WTC11 (cell line): ENCODE measurements at regions not wholly inside any gene's neighbourhood (a gene's known extent, or its start where the extent isn't known, plus 50 kb on each side); places are given as distances from the start of the nearest gene placed in this dataset.

Source experiments
- ATAC-seq: fragments of 200-7000 bp; cut with Tn5 transposase; 2 replicates; pipeline ENCODE4 v1.10.0; 2021; ENCODE audit warnings: mild to moderate bottlenecking, moderate library complexity
- CTCF ChIA-PET: fragments of 300-600 bp; sonication (Branson Sonifier 250); formaldehyde crosslinking; loops from one replicate; lab custom pipeline; 2021; ENCODE audit warnings: antibody characterized with exemption; lab: Charles Lee
- POLR2A ChIA-PET: fragments of 350-600 bp; sonication (Branson Sonifier 250); formaldehyde crosslinking; loops from one replicate; lab custom pipeline; 2021; ENCODE audit warnings: antibody characterized with exemption; lab: Charles Lee
- DNase-seq: peaks from one replicate; pipeline ENCODE4 v3.0.0; 2021; ENCODE audit warnings: low spot score
- H3K27ac Mint-ChIP-seq: 2 replicates; pipeline ENCODE4 v1.8.0; 2021; ENCODE audit warnings: mixed read lengths
- H3K27me3 Mint-ChIP-seq: 2 replicates; pipeline ENCODE4 v1.8.0; 2021; ENCODE audit warnings: low read depth, mild to moderate bottlenecking, moderate library complexity, mixed read lengths
- H3K36me3 Mint-ChIP-seq: 2 replicates; pipeline ENCODE4 v1.8.0; 2021; ENCODE audit warnings: mixed read lengths
- H3K4me1 Mint-ChIP-seq: 2 replicates; pipeline ENCODE4 v1.8.0; 2022; ENCODE audit warnings: mixed read lengths
- H3K4me3 Mint-ChIP-seq: 2 replicates; pipeline ENCODE4 v1.8.0; 2021; ENCODE audit warnings: mild to moderate bottlenecking, moderate library complexity, mixed read lengths
- H3K9me3 Mint-ChIP-seq: 2 replicates; pipeline ENCODE4 v1.8.0; 2021; ENCODE audit warnings: mixed read lengths
- CDX4 ChIP-seq: fragments of 250-450 bp; sonication (Bioruptor Pico); IDR thresholded peaks from 2 replicates; pipeline ENCODE4 v1.9.0; 2021; ENCODE audit warnings: moderate library complexity, mild to moderate bottlenecking, inconsistent platforms, borderline replicate concordance
- CREM ChIP-seq: sonication (generic); formaldehyde crosslinking; IDR thresholded peaks from 2 replicates; pipeline ENCODE4 v1.8.1; 2022; ENCODE audit warnings: mild to moderate bottlenecking, missing genetic modification reagents, moderate library complexity
- ELF4 ChIP-seq: sonication (generic); formaldehyde crosslinking; IDR thresholded peaks from 2 replicates; pipeline ENCODE4 v1.8.1; 2022; ENCODE audit warnings: low read depth, mild to moderate bottlenecking, moderate library complexity, missing genetic modification reagents
- ETV6 ChIP-seq: sonication (generic); formaldehyde crosslinking; IDR thresholded peaks from 2 replicates; pipeline ENCODE4 v1.8.1; 2022; ENCODE audit warnings: mild to moderate bottlenecking, missing genetic modification reagents
- GTF2I ChIP-seq: fragments of 250-450 bp; sonication (Bioruptor Pico); conservative IDR thresholded peaks from 2 replicates; pipeline ENCODE4 v1.4.0; 2021; ENCODE audit warnings: mild to moderate bottlenecking
- HMGXB4 ChIP-seq: sonication (generic); formaldehyde crosslinking; IDR thresholded peaks from 2 replicates; pipeline ENCODE4 v1.8.1; 2023; ENCODE audit warnings: mild to moderate bottlenecking, moderate library complexity, missing genetic modification reagents
- IRF2 ChIP-seq: sonication (generic); formaldehyde crosslinking; IDR thresholded peaks from 2 replicates; pipeline ENCODE4 v1.8.0; 2022; ENCODE audit warnings: low read depth, missing genetic modification reagents, borderline replicate concordance
- MYBL2 ChIP-seq: sonication (generic); formaldehyde crosslinking; IDR thresholded peaks from 2 replicates; pipeline ENCODE4 v1.8.1; 2023; ENCODE audit warnings: mild to moderate bottlenecking, moderate library complexity, missing genetic modification reagents
- NFATC4 ChIP-seq: fragments of 250-450 bp; sonication (Bioruptor Pico); IDR thresholded peaks from 2 replicates; pipeline ENCODE4 v1.9.0; 2021; ENCODE audit warnings: mild to moderate bottlenecking
- NR3C1 ChIP-seq: sonication (generic); formaldehyde crosslinking; conservative IDR thresholded peaks from 2 replicates; pipeline ENCODE4 v1.8.1; 2023; ENCODE audit warnings: low read depth, mild to moderate bottlenecking, missing genetic modification reagents
- PREB ChIP-seq: sonication (generic); formaldehyde crosslinking; IDR thresholded peaks from 2 replicates; pipeline ENCODE4 v1.8.1; 2022; ENCODE audit warnings: mild to moderate bottlenecking, missing genetic modification reagents, moderate library complexity, borderline replicate concordance
- PRRX2 ChIP-seq: fragments of 250-450 bp; sonication (Bioruptor Pico); IDR thresholded peaks from 2 replicates; pipeline ENCODE4 v1.8.0; 2021; ENCODE audit warnings: mild to moderate bottlenecking
- RORB ChIP-seq: fragments of 250-450 bp; sonication (Bioruptor Pico); IDR thresholded peaks from 2 replicates; pipeline ENCODE4 v1.9.0; 2021; ENCODE audit warnings: mild to moderate bottlenecking
- SMAD4 ChIP-seq: sonication (generic); formaldehyde crosslinking; IDR thresholded peaks from 2 replicates; pipeline ENCODE4 v1.8.0; 2022; ENCODE audit warnings: mild to moderate bottlenecking, missing genetic modification reagents
- ZBTB43 ChIP-seq: sonication (generic); formaldehyde crosslinking; IDR thresholded peaks from 2 replicates; pipeline ENCODE4 v1.8.1; 2023; ENCODE audit warnings: mild to moderate bottlenecking, missing genetic modification reagents
- ZMAT4 ChIP-seq: fragments of 250-450 bp; sonication (Bioruptor Pico); IDR thresholded peaks from 2 replicates; pipeline ENCODE4 v1.9.0; 2021; ENCODE audit warnings: mild to moderate bottlenecking
- ZNF121 ChIP-seq: sonication (generic); formaldehyde crosslinking; IDR thresholded peaks from 2 replicates; pipeline ENCODE4 v1.8.0; 2023; ENCODE audit warnings: missing genetic modification reagents
- ZNF232 ChIP-seq: sonication (generic); formaldehyde crosslinking; IDR thresholded peaks from 2 replicates; pipeline ENCODE4 v1.8.0; 2022; ENCODE audit warnings: mild to moderate bottlenecking, missing genetic modification reagents
- ZNF281 ChIP-seq: sonication (generic); formaldehyde crosslinking; IDR thresholded peaks from 2 replicates; pipeline ENCODE4 v1.8.0; 2023; ENCODE audit warnings: mild to moderate bottlenecking, missing genetic modification reagents
- ZNF416 ChIP-seq: fragments of 250-450 bp; sonication (Bioruptor Pico); IDR thresholded peaks from 2 replicates; pipeline ENCODE4 v1.9.0; 2021; ENCODE audit warnings: mild to moderate bottlenecking, inconsistent platforms
- ZNF532 ChIP-seq: fragments of 250-450 bp; sonication (Bioruptor Pico); IDR thresholded peaks from 2 replicates; pipeline ENCODE4 v1.9.0; 2021; ENCODE audit warnings: mild to moderate bottlenecking, borderline replicate concordance
- ZNF671 ChIP-seq: fragments of 250-450 bp; sonication (Bioruptor Pico); IDR thresholded peaks from 2 replicates; pipeline ENCODE4 v1.8.0; 2021; ENCODE audit warnings: mild to moderate bottlenecking

- Mint-ChIP-seq H3K27me3 (peaks cover 34% of the 10 kb centered on the region), H3K36me3 (peaks cover 16% of the 10 kb centered on the region), H3K27ac (no peak overlapping the region), H3K9me3 (peaks cover 19% of the 10 kb centered on the region), H3K4me1 (no peaks in the 10 kb centered on the region), H3K4me3 (no peak overlapping the region)
- ATAC-seq: no peak
- ChIA-PET CTCF (no interaction called here), POLR2A (interaction anchor here (0.6 kb wide), 1 partner anchor 445 kb away, joined by 3 read pairs; no protein-coding TSS in a partner anchor)
- DNase-seq: no peak
- TF ChIP-seq HMGXB4 (no peak), ETV6 (CRISPR knock-in tag) (no peak)
These were observed 612.6 kb downstream of the TBC1D22A start for GRCh38 chr22:47374901-47375575.

GRCh38 chr22:47374273-47374771 lies 611.9 kb downstream of the TBC1D22A start:
- Mint-ChIP-seq H3K9me3 (peaks cover 19% of the 10 kb centered on the region), H3K36me3 (peaks cover 16% of the 10 kb centered on the region), H3K27ac (no peak overlapping the region), H3K4me1 (no peaks in the 10 kb centered on the region), H3K27me3 (peaks cover 32% of the 10 kb centered on the region), H3K4me3 (no peak overlapping the region)
- TF ChIP-seq ZNF232 (CRISPR knock-in tag): no peak
- no peak for TF ChIP-seq ZBTB43 (CRISPR knock-in tag)
- no peak for TF ChIP-seq ZNF532 (CRISPR knock-in tag)
- no peak for TF ChIP-seq CREM (CRISPR knock-in tag)
- no peak for TF ChIP-seq ZMAT4 (CRISPR knock-in tag)
- TF ChIP-seq MYBL2 (CRISPR knock-in tag): no peak
- TF ChIP-seq ZNF121 (CRISPR knock-in tag): no peak
- no peak for TF ChIP-seq IRF2
- TF ChIP-seq ZNF671 (CRISPR knock-in tag): no peak
- TF ChIP-seq NFATC4 (CRISPR knock-in tag): no peak
- no peak for TF ChIP-seq SMAD4 (CRISPR knock-in tag)
- no peak for TF ChIP-seq GTF2I (CRISPR knock-in tag)
- no peak for TF ChIP-seq ZNF416
- TF ChIP-seq RORB (CRISPR knock-in tag): no peak
- no peak for TF ChIP-seq CDX4 (CRISPR knock-in tag)
- no peak for TF ChIP-seq ELF4 (CRISPR knock-in tag)
- TF ChIP-seq ZNF281: no peak
- TF ChIP-seq NR3C1 (CRISPR knock-in tag): no peak
- no peak for TF ChIP-seq PRRX2 (CRISPR knock-in tag)
- TF ChIP-seq PREB: no peak
- ATAC-seq: no peak
- CTCF ChIA-PET: no interaction called here
- no peak for DNase-seq
- POLR2A ChIA-PET: no interaction called here
